Fibroblast of mammary gland (primary cell): ENCODE measurements at regions not wholly inside any gene's neighbourhood (a gene's known extent, or its start where the extent isn't known, plus 50 kb on each side); places are given as distances from the start of the nearest gene placed in this dataset.

Source experiments
- DNase-seq: peaks from one replicate; pipeline ENCODE4 v3.0.0-alpha.2; 2010; ENCODE audit warnings: low read depth
- H3K4me3 ChIP-seq: 2 replicates; pipeline ENCODE4 v1.5.1; 2011; ENCODE audit warnings: low read depth, mild to moderate bottlenecking, low read length, moderate library complexity; ENCODE audit not compliant: control insufficient read depth
- CTCF ChIP-seq: conservative IDR thresholded peaks from 2 replicates; pipeline ENCODE4 v1.5.1; 2011; ENCODE audit warnings: low read depth, low read length, inconsistent platforms; ENCODE audit not compliant: control insufficient read depth, insufficient read depth

GRCh38 chr10:111390813-111391563 lies 314.2 kb downstream of the ADRA2A start:
- TF ChIP-seq CTCF: no peak
- H3K4me3 ChIP-seq: no peak overlapping the region
- DNase-seq: no peak

- DNase-seq: peak; percentile 8
- no peak overlapping the region for H3K4me3 ChIP-seq
- TF ChIP-seq CTCF: no peak
Measured at GRCh38 chr10:111392159-111392558, 315.3 kb downstream of the ADRA2A start.

GRCh38 chr10:111392910-111393309 lies 316.1 kb downstream of the ADRA2A start:
- H3K4me3 ChIP-seq: no peak overlapping the region
- DNase-seq: no peak
- no peak for TF ChIP-seq CTCF

- no peak overlapping the region for H3K4me3 ChIP-seq
- no peak for TF ChIP-seq CTCF
- DNase-seq: peak; percentile 59
Measured at GRCh38 chr10:111410740-111411139, 333.9 kb downstream of the ADRA2A start.

GRCh38 chr10:111425459-111425858 lies 348.6 kb downstream of the ADRA2A start:
- no peak for DNase-seq
- TF ChIP-seq CTCF: no peak
- no peak overlapping the region for H3K4me3 ChIP-seq

GRCh38 chr10:111429288-111430028 lies 352.6 kb downstream of the ADRA2A start:
- peak; percentile 67 for DNase-seq
- H3K4me3 ChIP-seq: no peak overlapping the region
- TF ChIP-seq CTCF: no peak
